Hepatocyte (in vitro differentiated cells): ENCODE measurements at regions not wholly inside any gene's neighbourhood (a gene's known extent, or its start where the extent isn't known, plus 50 kb on each side); places are given as distances from the start of the nearest gene placed in this dataset.

ENCODE experiments used
- DNase-seq: peaks from one replicate; pipeline ENCODE4 v3.0.0-alpha.2; 2016; ENCODE audit warnings: low spot score
- H2AFZ ChIP-seq: fragments of 200-600 bp; sonication (generic); 2 replicates; pipeline ENCODE4 v1.6.0; 2016; ENCODE audit warnings: antibody characterized with exemption, mild to moderate bottlenecking
- H3K27ac ChIP-seq: fragments of 200-600 bp; sonication (generic); 2 replicates; pipeline ENCODE4 v1.5.1; 2016; ENCODE audit warnings: mild to moderate bottlenecking
- H3K27me3 ChIP-seq: fragments of 200-600 bp; sonication (generic); 2 replicates; pipeline ENCODE4 v1.6.1; 2016
- H3K36me3 ChIP-seq: fragments of 200-600 bp; sonication (generic); replicated peaks from 2 replicates; pipeline ENCODE4 v1.5.1; 2016; ENCODE audit warnings: low read depth; ENCODE audit not compliant: insufficient read depth
- H3K4me1 ChIP-seq: fragments of 200-600 bp; sonication (generic); 2 replicates; pipeline ENCODE4 v1.5.1; 2016; ENCODE audit warnings: mild to moderate bottlenecking, moderate library complexity; ENCODE audit not compliant: insufficient read depth
- H3K4me2 ChIP-seq: fragments of 200-600 bp; sonication (generic); 2 replicates; pipeline ENCODE4 v1.6.0; 2016
- H3K4me3 ChIP-seq: fragments of 200-600 bp; sonication (generic); 2 replicates; pipeline ENCODE4 v1.5.1; 2016; ENCODE audit warnings: mild to moderate bottlenecking
- H3K79me2 ChIP-seq: fragments of 200-600 bp; sonication (generic); 2 replicates; pipeline ENCODE4 v1.6.0; 2017; ENCODE audit warnings: mild to moderate bottlenecking
- H3K9me2 ChIP-seq: fragments of 200-600 bp; sonication (generic); replicated peaks from 2 replicates; pipeline ENCODE4 v1.6.0; 2017; ENCODE audit warnings: mild to moderate bottlenecking; ENCODE audit not compliant: insufficient read depth
- H3K9me3 ChIP-seq: fragments of 200-600 bp; sonication (generic); 2 replicates; pipeline ENCODE4 v1.5.1; 2016; ENCODE audit warnings: low read depth, mild to moderate bottlenecking
- H4K20me1 ChIP-seq: fragments of 200-600 bp; sonication (generic); 2 replicates; pipeline ENCODE4 v1.6.0; 2016; ENCODE audit warnings: mild to moderate bottlenecking; ENCODE audit not compliant: insufficient read depth, poor library complexity, severe bottlenecking
- CTCF ChIP-seq: fragments of 200-600 bp; sonication (generic); IDR thresholded peaks from 2 replicates; pipeline ENCODE4 v1.5.1; 2016; ENCODE audit warnings: antibody characterized with exemption, mild to moderate bottlenecking; ENCODE audit not compliant: poor library complexity
- EZH2 ChIP-seq: fragments of 200-600 bp; sonication (generic); IDR thresholded peaks from 2 replicates; pipeline ENCODE4 v1.6.1; 2016; ENCODE audit warnings: antibody characterized with exemption, mild to moderate bottlenecking, borderline replicate concordance
- EZH2phosphoT487 ChIP-seq: fragments of 200-600 bp; sonication (generic); IDR thresholded peaks from one replicate; pipeline ENCODE4 v1.6.1; 2018; ENCODE audit warnings: antibody characterized with exemption, mild to moderate bottlenecking, low read depth, moderate library complexity; ENCODE audit not compliant: unreplicated experiment, severe bottlenecking
- WGBS: methylation state at CpG from one replicate; pipeline ENCODE4 v1.1.6; 2016; ENCODE audit warnings: low lambda C conversion rate; ENCODE audit errors: missing lambda C conversion rate; 5-methylcytosine and 5-hydroxymethylcytosine counted together

GRCh38 chr10:3407208-3407607 lies 234.6 kb upstream of the PITRM1 start:
- no peak for TF ChIP-seq EZH2
- TF ChIP-seq EZH2phosphoT487: no peak
- no peak for TF ChIP-seq CTCF
- Histone ChIP-seq H3K27me3 (no peaks in the 10 kb centered on the region), H4K20me1 (no peaks in the 10 kb centered on the region), H3K36me3 (no peaks in the 10 kb centered on the region), H3K9me3 (no peaks in the 10 kb centered on the region), H3K9me2 (no peaks in the 10 kb centered on the region), H3K79me2 (no peaks in the 10 kb centered on the region), H3K4me1 (no peaks in the 10 kb centered on the region), H3K27ac (no peak overlapping the region), H2AFZ (no peak overlapping the region), H3K4me3 (no peak overlapping the region), H3K4me2 (no peak overlapping the region)
- 94% methylated on average over 12 of the region's 12 CpGs for WGBS
- no peak for DNase-seq

GRCh38 chr10:3406556-3406955 lies 234.0 kb upstream of the PITRM1 start:
- Histone ChIP-seq H3K36me3 (no peaks in the 10 kb centered on the region), H3K9me3 (no peaks in the 10 kb centered on the region), H3K4me2 (no peak overlapping the region), H3K27me3 (no peaks in the 10 kb centered on the region), H3K4me1 (no peaks in the 10 kb centered on the region), H3K9me2 (no peaks in the 10 kb centered on the region), H4K20me1 (no peaks in the 10 kb centered on the region), H2AFZ (no peak overlapping the region), H3K27ac (no peak overlapping the region), H3K4me3 (no peak overlapping the region), H3K79me2 (no peaks in the 10 kb centered on the region)
- TF ChIP-seq CTCF: no peak
- no peak for TF ChIP-seq EZH2phosphoT487
- no peak for TF ChIP-seq EZH2
- 96% methylated on average over 16 of the region's 16 CpGs for WGBS
- no peak for DNase-seq

GRCh38 chr10:3404381-3404780 lies 231.8 kb upstream of the PITRM1 start:
- H3K36me3 ChIP-seq: no peaks in the 10 kb centered on the region
- no peaks in the 10 kb centered on the region for H3K27me3 ChIP-seq
- H3K27ac ChIP-seq: no peak overlapping the region
- H3K4me2 ChIP-seq: no peak overlapping the region
- DNase-seq: no peak
- no peaks in the 10 kb centered on the region for H4K20me1 ChIP-seq
- no peak overlapping the region for H3K4me3 ChIP-seq
- H3K79me2 ChIP-seq: no peaks in the 10 kb centered on the region
- H3K9me2 ChIP-seq: no peaks in the 10 kb centered on the region
- no peaks in the 10 kb centered on the region for H3K9me3 ChIP-seq
- WGBS: 88% methylated on average over 15 of the region's 15 CpGs
- no peak for TF ChIP-seq EZH2phosphoT487
- TF ChIP-seq CTCF: no peak
- no peak for TF ChIP-seq EZH2
- H3K4me1 ChIP-seq: no peaks in the 10 kb centered on the region
- H2AFZ ChIP-seq: no peak overlapping the region

GRCh38 chr10:3402187-3402751 lies 229.7 kb upstream of the PITRM1 start:
- Histone ChIP-seq H3K36me3 (no peaks in the 10 kb centered on the region), H3K9me3 (no peaks in the 10 kb centered on the region), H3K27me3 (no peaks in the 10 kb centered on the region), H3K4me3 (no peak overlapping the region), H2AFZ (no peak overlapping the region), H3K9me2 (no peaks in the 10 kb centered on the region), H4K20me1 (no peaks in the 10 kb centered on the region), H3K79me2 (no peaks in the 10 kb centered on the region), H3K27ac (no peak overlapping the region), H3K4me1 (no peaks in the 10 kb centered on the region), H3K4me2 (no peak overlapping the region)
- DNase-seq: no peak
- TF ChIP-seq CTCF: no peak
- TF ChIP-seq EZH2phosphoT487: no peak
- no peak for TF ChIP-seq EZH2
- WGBS: 75% methylated on average over 10 of the region's 10 CpGs
